Osteocyte (in vitro differentiated cells): ENCODE measurements at regions not wholly inside any gene's neighbourhood (a gene's known extent, or its start where the extent isn't known, plus 50 kb on each side); places are given as distances from the start of the nearest gene placed in this dataset.

Experiments
- DNase-seq: peaks from one replicate; pipeline ENCODE4 v3.0.0; 2021; ENCODE audit warnings: mixed read lengths; ENCODE audit not compliant: unreplicated experiment; ENCODE audit errors: extremely low spot score
- H3K27ac Mint-ChIP-seq: one replicate; pipeline ENCODE4 v1.8.0; 2021; ENCODE audit warnings: mild to moderate bottlenecking, mixed read lengths; ENCODE audit not compliant: unreplicated experiment
- H3K27me3 Mint-ChIP-seq: one replicate; pipeline ENCODE4 v1.8.0; 2021; ENCODE audit warnings: mixed read lengths; ENCODE audit not compliant: unreplicated experiment
- H3K36me3 Mint-ChIP-seq: one replicate; pipeline ENCODE4 v1.8.0; 2021; ENCODE audit warnings: mixed read lengths; ENCODE audit not compliant: unreplicated experiment
- H3K4me1 Mint-ChIP-seq: one replicate; pipeline ENCODE4 v1.8.0; 2021; ENCODE audit warnings: mixed read lengths; ENCODE audit not compliant: unreplicated experiment
- H3K4me3 Mint-ChIP-seq: one replicate; pipeline ENCODE4 v1.8.0; 2021; ENCODE audit warnings: mild to moderate bottlenecking, moderate library complexity, mixed read lengths; ENCODE audit not compliant: unreplicated experiment
- H3K9me3 Mint-ChIP-seq: one replicate; pipeline ENCODE4 v1.8.0; 2021; ENCODE audit warnings: mixed read lengths; ENCODE audit not compliant: unreplicated experiment
- CTCF ChIP-seq: fragments of 200-600 bp; sonication (generic); IDR thresholded peaks from 2 replicates; pipeline ENCODE4 v1.5.0; 2021; ENCODE audit warnings: antibody characterized with exemption, mild to moderate bottlenecking, moderate library complexity

GRCh38 chr3:117722856-117723255, 1013.3 kb downstream of the TUSC7 start:
- Mint-ChIP-seq H3K27ac (no peak overlapping the region), H3K4me3 (no peak overlapping the region), H3K27me3 (peaks cover 15% of the 10 kb centered on the region), H3K36me3 (no peaks in the 10 kb centered on the region), H3K9me3 (no peaks in the 10 kb centered on the region), H3K4me1 (peaks cover 1% of the 10 kb centered on the region)
- no peak for TF ChIP-seq CTCF
- DNase-seq = no peak

DNA sequence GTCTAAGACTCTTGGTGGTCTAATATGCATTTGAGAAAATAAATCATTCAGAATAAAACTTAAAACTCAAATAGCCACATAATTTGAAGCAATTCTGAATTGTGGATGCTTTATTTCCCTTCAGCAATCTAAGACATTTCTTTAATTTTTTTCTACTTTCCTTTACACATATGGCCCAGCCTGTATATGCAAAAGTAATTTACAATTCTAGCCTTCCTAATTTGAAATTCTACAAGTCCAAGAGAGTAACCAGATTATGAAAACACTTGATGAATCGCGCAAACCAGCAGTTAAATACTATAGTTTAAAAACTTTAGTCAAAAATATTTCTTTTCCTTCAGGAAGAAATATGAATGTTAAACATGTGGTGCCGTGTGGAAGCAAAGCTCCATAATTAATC, 1014.2 kb downstream of the TUSC7 start:
- Mint-ChIP-seq H3K9me3 (no peaks in the 10 kb centered on the region), H3K36me3 (no peaks in the 10 kb centered on the region), H3K27ac (no peak overlapping the region), H3K4me1 (peaks cover 1% of the 10 kb centered on the region), H3K27me3 (peaks cover 19% of the 10 kb centered on the region), H3K4me3 (no peak overlapping the region)
- DNase-seq = no peak
- no peak for TF ChIP-seq CTCF

GRCh38 chr3:117725314-117725713, 1015.7 kb downstream of the TUSC7 start:
- no peak for DNase-seq
- Mint-ChIP-seq H3K27me3 (peaks cover 19% of the 10 kb centered on the region), H3K4me3 (no peak overlapping the region), H3K36me3 (no peaks in the 10 kb centered on the region), H3K4me1 (peaks cover 1% of the 10 kb centered on the region), H3K9me3 (no peaks in the 10 kb centered on the region), H3K27ac (no peak overlapping the region)
- no peak for TF ChIP-seq CTCF

GRCh38 chr3:117726776-117727175, 1017.2 kb downstream of the TUSC7 start:
- Mint-ChIP-seq H3K4me1 (peaks cover 1% of the 10 kb centered on the region), H3K36me3 (no peaks in the 10 kb centered on the region), H3K4me3 (no peak overlapping the region), H3K27me3 (peaks cover 12% of the 10 kb centered on the region), H3K27ac (no peak overlapping the region), H3K9me3 (no peaks in the 10 kb centered on the region)
- no peak for TF ChIP-seq CTCF
- no peak for DNase-seq

DNA sequence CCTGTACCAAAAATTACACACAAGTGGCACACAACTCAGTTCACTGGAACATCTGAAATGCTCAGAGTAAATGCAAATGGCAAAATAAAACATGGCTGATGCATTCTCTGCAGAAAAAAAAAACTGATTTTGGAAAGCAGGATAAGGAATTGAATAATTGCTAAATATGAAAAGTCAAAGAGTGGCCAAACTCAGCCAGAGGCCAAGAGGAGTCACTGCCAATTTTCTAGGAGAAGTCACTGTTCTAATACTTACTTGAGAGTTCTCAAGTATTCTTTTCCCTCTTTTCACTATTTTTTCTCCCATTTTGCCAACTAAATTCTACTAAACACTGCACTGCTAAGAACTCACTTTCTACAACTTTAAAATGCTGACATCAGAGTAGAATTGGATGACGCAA, 1018.6 kb downstream of the TUSC7 start:
- H3K36me3 Mint-ChIP-seq = no peaks in the 10 kb centered on the region
- TF ChIP-seq CTCF = no peak

More for the DNA sequence above, 1018.6 kb downstream of the TUSC7 start:
- Mint-ChIP-seq H3K4me1 (peaks cover 3% of the 10 kb centered on the region), H3K9me3 (no peaks in the 10 kb centered on the region), H3K27me3 (peaks cover 5% of the 10 kb centered on the region), H3K4me3 (no peak overlapping the region), H3K27ac (no peak overlapping the region)
- DNase-seq = no peak
